Stimulated activated CD8-positive, alpha-beta memory T cell treated with anti-CD3 and anti-CD28 coated beads, Interleukin-7, amount 100 ng/mL, for 48 hours (primary cell): ENCODE measurements at regions not wholly inside any gene's neighbourhood (a gene's known extent, or its start where the extent isn't known, plus 50 kb on each side); places are given as distances from the start of the nearest gene placed in this dataset.

Experiments
- DNase-seq, 2 donors: peaks; one replicate each; pipeline ENCODE4 v3.0.0-alpha.2; 2020; ENCODE audit warnings: low read depth in 1 of 2; ENCODE audit errors: extremely low read depth in 1 of 2

DNA sequence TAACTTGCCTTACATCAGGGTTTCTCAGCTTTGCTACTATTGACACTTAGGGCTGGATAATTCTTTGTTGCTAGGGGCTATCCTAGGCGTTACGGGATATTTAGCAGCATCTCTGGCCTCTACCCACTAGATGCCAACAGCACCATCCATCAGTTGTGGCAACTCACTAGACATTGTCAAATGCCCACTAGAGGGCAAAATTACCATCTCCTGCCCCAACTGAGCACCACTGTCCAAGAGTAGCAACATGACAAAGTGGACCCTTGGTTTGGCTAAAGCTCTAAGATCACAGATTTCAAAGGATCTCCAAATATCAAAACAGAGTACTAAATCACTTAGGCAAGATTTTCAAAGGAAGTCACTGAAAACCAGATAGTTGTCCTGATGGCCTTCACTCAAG lies 251.7 kb upstream of the TBX3 start:
- DNase-seq: no peak

GRCh38 chr12:114933428-114934160 lies 249.6 kb upstream of the TBX3 start:
- no peak for DNase-seq

- DNase-seq: no peak
Measured at GRCh38 chr12:114932806-114933205, 248.8 kb upstream of the TBX3 start.

- DNase-seq: no peak
Measured at GRCh38 chr12:114931025-114931424, 247.1 kb upstream of the TBX3 start.

- DNase-seq: no peak
Measured at GRCh38 chr12:114926341-114926740, 242.4 kb upstream of the TBX3 start.

GRCh38 chr12:114924946-114925475 lies 241.0 kb upstream of the TBX3 start:
- no peak for DNase-seq

GRCh38 chr12:114921781-114922180 lies 237.8 kb upstream of the TBX3 start:
- no peak for DNase-seq

GRCh38 chr12:114920771-114921554 lies 237.0 kb upstream of the TBX3 start:
- no peak for DNase-seq

DNA sequence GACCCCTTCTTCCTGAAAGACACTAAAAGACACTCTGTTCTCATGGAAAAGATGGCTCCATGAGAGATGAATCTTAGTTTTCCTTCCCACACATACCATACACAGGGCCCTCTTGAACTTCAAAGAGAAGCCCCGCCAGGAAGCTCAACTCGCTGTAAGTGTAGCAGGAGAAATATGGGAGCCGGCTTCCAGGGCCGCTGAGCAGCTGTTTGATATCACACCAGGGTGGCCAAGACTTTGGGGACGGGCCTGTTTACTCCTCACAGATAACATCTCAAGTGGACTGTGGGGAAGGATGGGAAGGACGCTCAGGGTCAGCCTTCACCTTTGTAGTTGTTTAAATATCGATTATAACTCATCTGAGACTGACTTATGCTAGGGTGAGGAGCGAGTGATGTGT lies 235.5 kb upstream of the TBX3 start:
- no peak for DNase-seq

DNA sequence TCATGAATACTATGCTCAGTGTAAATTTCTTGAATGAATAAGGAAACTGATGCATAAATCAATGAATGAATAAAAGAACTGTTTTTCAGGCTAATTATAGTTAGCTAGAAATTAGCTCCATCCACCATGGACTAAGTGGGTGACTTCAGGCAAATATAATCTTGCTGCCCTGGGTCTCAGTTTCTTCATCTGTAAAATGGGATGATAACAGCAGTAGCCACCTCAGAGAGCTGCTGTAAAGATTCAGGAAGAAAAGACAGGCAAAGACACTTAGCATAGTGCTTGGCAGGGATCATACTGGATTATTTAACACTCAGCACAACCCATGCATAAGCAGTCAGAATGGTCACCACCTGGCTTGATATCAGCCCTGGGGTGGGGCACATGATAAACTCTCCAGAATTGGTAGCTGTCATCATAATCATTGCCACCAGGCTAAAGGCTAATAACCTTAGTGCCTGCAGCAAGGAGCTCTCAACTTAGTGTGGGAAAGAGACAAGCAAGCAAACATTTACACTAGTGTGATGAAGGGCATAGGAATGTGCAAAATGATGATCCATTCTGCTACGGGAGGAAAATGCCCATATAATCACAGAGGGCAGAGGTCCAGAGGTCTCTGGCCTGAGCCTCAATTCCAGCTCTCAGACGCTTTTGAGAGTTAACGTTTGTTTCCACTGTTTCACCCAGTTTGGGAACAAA lies 234.7 kb upstream of the TBX3 start:
- no peak for DNase-seq

DNA sequence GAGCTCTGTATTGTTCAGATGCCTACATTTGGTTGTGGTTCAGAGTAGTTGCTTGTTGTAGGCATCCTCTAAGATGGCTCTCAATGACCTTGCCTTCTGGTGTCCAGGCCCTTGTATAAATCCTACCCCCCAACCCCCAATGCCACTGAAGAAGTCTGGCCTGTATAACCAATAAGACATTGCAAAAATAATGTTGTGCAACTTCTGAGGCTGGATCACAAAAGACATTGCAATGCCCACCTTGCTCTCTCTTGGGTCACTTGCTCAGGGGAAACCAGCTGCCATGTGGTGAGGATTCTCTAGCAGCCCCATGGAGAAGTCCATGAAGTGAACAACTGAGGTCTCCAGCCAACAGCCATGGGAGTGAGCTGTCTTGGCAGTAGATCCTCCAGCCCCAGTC lies 234.0 kb upstream of the TBX3 start:
- no peak for DNase-seq

GRCh38 chr12:114917307-114917706 lies 233.3 kb upstream of the TBX3 start:
- DNase-seq: no peak

DNA sequence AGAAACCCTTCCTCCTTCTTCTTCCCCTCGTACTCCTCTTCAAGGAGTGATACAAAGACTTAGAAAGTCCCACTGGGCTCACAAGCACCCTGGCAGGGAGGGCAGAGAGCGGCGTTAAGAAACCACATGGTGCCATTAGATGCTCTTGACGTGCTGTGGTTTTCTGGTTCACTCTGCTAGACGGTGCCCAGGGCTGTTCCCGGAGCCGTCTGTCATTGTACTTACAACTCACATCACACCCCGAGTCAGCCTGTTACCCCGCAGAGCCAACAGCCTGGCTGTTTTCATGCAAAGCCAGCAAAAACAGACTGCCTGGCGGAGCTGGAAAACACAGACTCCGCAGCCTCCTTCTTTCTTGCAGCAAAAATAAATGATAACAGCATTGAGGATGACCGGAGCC lies 232.6 kb upstream of the TBX3 start:
- no peak for DNase-seq

- DNase-seq: no peak
Measured at GRCh38 chr12:114916124-114916523, 232.1 kb upstream of the TBX3 start.

GRCh38 chr12:114913871-114914801 lies 230.2 kb upstream of the TBX3 start:
- DNase-seq: no peak

DNA sequence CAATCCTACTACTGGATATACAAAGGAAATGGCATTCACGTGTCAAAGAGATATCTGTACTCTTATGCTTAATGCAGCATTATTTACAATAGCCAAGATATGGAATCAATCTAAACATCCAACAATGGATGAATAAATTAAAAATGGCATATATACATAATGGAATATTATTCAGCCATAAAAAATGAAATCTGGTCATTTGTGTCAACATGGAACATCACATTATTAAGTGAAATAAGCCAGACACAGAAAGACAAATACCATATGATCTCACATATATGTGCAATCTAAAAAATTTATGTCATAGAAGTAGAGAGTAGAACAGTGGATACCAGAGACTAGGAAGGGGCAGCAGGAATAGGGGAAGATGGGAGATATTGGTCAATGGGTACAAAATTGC lies 228.8 kb upstream of the TBX3 start:
- no peak for DNase-seq

DNA sequence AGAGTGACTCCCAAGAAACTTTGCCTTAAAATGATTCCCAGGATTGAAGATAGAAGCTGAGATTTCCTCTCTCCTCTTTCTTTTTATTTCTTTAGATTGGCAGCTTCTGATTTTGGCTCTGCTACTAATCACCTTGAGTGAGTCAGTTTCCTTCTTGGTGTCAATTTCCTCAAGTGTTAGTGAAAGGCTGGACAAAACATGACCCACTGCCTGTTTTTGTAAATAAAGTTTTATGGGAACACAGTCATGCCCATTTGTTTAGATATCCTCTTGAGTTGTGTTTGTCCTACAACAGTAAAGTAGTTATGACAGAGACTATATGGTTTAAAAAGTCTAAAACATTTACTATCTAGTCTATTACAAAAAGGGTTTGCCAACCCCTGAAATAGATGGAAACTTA lies 227.2 kb upstream of the TBX3 start:
- DNase-seq: no peak

DNA sequence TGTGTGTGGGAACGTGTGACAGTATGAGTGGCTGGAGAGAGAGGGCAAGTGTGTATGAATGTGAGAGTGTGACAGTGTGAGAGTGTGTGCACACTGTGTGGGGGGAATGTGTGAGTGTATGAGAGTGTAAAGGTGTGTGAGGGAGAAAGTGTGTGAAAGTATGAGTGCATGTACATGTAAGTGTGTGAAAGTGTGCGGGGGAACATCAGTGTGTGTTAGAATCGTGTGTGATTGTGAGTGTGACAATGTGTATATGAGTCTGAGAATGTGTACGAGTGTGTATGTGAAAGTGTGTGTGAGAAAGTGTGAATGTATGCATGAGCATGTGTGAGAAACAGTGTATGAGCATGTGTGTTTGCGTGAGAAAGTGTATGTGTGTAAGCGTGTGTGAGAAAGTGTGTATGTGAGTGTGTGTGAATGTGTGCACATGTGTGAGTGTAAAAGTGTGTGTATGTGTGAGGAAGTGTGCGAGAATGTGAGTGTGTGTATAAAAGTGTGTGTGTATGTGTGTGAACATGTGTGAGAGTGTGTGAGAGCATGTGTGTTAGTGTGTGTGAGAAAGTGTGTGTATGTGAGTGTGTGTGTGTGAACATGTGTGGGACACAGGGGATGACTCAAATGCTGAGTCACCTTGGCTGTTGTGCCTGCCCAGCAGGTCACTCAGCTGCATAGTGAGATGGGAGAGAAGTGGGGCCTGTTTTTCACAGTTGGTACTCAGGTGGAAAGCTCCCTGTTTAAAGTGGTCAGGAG lies 220.5 kb upstream of the TBX3 start:
- no peak for DNase-seq

GRCh38 chr12:114903083-114903691 lies 219.2 kb upstream of the TBX3 start:
- no peak for DNase-seq
